SIG-M5 treated with dmso at 0.1 percent for 504 hours (cell line): ENCODE measurements at regions not wholly inside any gene's neighbourhood (a gene's known extent, or its start where the extent isn't known, plus 50 kb on each side); places are given as distances from the start of the nearest gene placed in this dataset.

Source experiments
- DNase-seq: peaks from one replicate; lab custom pipeline; 2025; ENCODE audit not compliant: unreplicated experiment; lab: John Stamatoyannopoulos, UW

- DNase-seq: peak; percentile 38
Observed at GRCh38 chr7:131011976-131012375, 278.0 kb upstream of the KLF14 start.

- DNase-seq: no peak
Observed at GRCh38 chr7:131012477-131013031, 278.5 kb upstream of the KLF14 start.

GRCh38 chr7:131013716-131014115 is 279.7 kb upstream of the KLF14 start:
- no peak for DNase-seq

GRCh38 chr7:131014906-131015656 is 281.1 kb upstream of the KLF14 start:
- DNase-seq: no peak

- DNase-seq: no peak
Observed at GRCh38 chr7:131015657-131015958, 281.6 kb upstream of the KLF14 start.

GRCh38 chr7:131016230-131016629 is 282.2 kb upstream of the KLF14 start:
- DNase-seq: no peak

DNA sequence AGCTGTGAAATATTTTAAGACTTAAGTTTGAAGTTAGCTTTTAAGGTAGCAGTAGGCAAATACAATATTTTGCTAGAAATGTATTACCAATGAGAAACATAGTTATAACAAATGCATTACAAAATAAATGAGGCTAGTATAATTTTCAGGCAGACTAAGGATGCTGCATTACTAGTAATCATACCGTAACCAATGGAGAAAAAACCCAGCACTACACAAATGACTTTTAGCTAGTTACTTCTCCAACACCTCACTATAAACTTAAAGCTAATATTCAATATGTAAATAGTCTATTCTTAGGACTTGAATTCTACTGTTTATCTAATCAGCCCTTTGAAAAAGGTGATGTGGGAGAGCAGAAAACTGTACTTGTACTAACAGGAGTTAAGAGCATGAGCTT is 285.3 kb upstream of the KLF14 start:
- DNase-seq: no peak

- no peak for DNase-seq
Observed at GRCh38 chr7:131020759-131021261, 286.8 kb upstream of the KLF14 start.

GRCh38 chr7:131021460-131021859 is 287.5 kb upstream of the KLF14 start:
- DNase-seq: no peak

DNA sequence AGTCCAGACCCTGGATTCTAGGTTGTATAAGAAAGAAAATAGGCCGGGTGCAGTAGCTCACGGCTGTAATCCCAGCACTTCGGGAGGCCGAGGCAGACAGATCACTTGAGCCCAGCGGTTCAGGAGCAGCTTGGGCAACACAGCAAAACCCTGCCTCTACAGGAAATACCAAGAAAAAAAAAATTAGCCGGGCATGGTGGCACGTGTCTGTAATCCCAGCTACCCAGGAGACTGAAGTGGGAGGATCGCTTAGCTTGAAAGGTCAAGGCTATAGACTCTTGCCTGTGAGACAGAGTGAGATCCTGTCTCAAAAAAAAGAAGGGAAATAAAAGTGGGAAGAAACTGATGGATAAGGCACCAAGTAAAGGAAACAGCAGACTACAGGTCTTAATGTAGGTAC is 287.9 kb upstream of the KLF14 start:
- DNase-seq: no peak

DNA sequence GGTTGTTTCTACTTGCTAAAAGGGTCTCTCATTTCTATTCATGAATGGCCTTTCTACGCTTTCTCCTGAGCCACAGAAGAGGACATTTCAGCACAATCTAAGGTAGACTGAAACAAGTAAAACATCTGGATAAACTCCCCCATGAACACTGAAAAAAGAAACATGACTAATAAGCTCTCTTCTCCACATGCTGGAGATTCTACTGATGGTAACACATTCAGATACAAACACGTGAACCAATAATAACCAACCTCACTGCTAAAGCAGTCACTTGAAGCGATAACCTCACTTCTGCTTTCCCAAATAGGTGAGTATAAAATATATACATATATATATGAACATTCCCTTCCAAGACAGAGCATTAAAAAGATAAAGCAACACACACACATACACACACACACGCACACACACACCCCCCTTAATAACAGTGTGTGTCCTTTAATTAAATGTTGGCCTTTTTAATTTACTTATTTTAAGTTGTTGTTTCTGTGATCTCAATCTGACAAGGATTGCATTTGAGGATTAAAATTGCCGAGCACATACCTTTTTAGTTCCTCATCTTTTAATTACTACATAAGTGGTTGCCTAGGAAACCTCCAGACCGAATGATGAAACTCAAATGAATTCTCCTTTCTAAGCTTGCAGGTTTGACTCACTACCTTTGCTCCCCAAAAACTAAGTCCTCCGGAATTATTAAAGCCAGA is 292.4 kb upstream of the KLF14 start:
- peak; percentile 60 for DNase-seq

- peak; percentile 74 for DNase-seq
Observed at GRCh38 chr7:131027287-131027773, 293.3 kb upstream of the KLF14 start.

DNA sequence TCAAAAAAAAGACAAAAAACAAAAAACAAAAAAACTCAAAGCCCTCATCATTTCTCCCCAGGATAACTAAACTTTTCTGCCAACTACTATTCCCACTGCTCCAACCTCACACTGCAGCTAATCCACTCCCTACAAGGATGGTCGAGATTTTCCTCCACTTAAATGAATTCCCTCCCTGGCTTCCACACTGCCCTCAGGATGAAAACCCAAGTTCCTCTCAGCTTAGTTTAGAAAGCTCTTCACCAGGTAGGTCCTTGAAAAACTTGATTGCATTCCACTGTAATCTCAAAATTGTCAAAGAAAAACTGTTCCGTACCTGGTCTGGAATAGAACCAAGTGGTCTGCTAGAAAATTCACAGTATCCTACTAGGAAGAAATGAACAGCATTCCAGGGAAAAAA is 294.3 kb upstream of the KLF14 start:
- no peak for DNase-seq

- DNase-seq: no peak
Observed at GRCh38 chr7:131029002-131029401, 295.0 kb upstream of the KLF14 start.

GRCh38 chr7:131031099-131031868 is 296.4 kb upstream of the MKLN1 start:
- no peak for DNase-seq

GRCh38 chr7:131032786-131033185 is 294.9 kb upstream of the MKLN1 start:
- DNase-seq: no peak

- no peak for DNase-seq
Observed at GRCh38 chr7:131034166-131034881, 293.4 kb upstream of the MKLN1 start.

DNA sequence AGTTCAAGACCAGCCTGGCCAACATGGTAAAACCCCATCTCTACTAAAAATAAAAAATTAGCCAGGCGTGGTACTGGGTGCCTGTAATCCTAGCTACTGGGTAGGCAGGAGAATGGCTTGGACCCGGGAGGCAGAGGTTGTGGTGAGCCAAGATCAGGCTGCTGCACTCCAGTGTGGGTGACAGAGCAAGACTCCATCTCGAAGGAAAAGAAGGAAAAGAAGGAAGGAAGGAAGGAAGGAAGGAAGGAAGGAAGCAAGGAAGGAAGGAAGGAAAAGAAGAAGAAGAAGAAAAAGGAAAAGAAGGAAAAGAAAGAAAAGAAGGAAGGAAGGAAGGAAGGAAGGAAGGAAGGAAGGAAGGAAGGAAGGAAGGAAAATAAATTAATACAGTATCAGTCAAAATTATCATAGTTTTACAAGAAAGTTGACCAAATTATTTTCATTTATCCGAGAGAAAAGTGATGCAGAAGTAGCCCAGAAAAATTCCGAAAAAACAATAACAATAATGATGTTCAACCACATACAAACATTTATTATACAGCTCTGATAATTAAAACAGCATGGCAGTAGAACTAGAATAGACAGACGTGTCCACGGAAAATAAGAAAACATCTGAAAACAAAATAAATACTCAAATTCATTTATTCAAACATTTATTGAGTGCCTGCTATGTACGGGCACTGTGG is 292.4 kb upstream of the MKLN1 start:
- DNase-seq: no peak

- DNase-seq: no peak
Observed at GRCh38 chr7:131038153-131038552, 289.5 kb upstream of the MKLN1 start.

DNA sequence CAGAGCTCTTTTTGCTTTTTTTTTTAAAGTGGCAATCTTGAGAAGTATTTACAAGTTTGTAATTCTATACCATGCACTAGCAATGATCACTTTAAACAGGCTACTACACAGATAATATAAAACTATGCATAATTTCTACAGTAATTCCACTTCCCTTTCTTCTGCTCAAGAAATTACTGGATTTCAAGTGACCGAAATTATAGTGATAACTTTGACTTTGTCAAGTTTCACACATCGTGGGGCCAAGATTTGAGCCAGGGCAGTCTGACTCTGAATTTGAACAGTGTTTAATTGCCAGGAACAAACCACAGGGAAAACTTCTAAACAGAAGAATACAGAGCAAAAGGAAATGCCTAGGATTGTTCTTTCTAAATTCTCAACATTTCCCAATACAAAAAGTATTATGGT is 288.3 kb upstream of the MKLN1 start:
- DNase-seq: no peak
